Natural killer cell (primary cell): ENCODE measurements at regions not wholly inside any gene's neighbourhood (a gene's known extent, or its start where the extent isn't known, plus 50 kb on each side); places are given as distances from the start of the nearest gene placed in this dataset.

Experiments used
- ATAC-seq, 3 donors: fragments of 150-1000 bp in 2 of 3; fragments of 200-7000 bp in 1 of 3; cut with Tn5 transposase; 1 replicate in 1 of 3; 2 replicates in 2 of 3; pipeline ENCODE4 v1.10.0; 2021; ENCODE audit warnings: mild to moderate bottlenecking in 2 of 3, moderate library complexity in 2 of 3
- DNase-seq, 2 donors: peaks; one replicate each; pipeline versions ENCODE4 v3.0.0 to v3.0.0-alpha.2; 2013 to 2021; ENCODE audit warnings: mixed read lengths in 1 of 2
- H3K27ac ChIP-seq: one replicate; pipeline ENCODE4 v1.5.1; 2013; ENCODE audit warnings: mild to moderate bottlenecking, low read length
- H3K27me3 ChIP-seq: one replicate; pipeline ENCODE4 v1.6.1; 2013; ENCODE audit warnings: low read length; ENCODE audit not compliant: control insufficient read depth, insufficient read depth
- H3K36me3 ChIP-seq: one replicate; pipeline ENCODE4 v1.6.1; 2013; ENCODE audit warnings: low read length; ENCODE audit not compliant: control insufficient read depth, insufficient read depth
- H3K4me1 ChIP-seq: one replicate; pipeline ENCODE4 v1.6.1; 2013; ENCODE audit warnings: low read length; ENCODE audit not compliant: control insufficient read depth, insufficient read depth
- H3K4me3 ChIP-seq: one replicate; pipeline ENCODE4 v1.5.1; 2013; ENCODE audit warnings: low read length
- H3K9me3 ChIP-seq: one replicate; pipeline ENCODE4 v1.6.1; 2013; ENCODE audit warnings: low read length; ENCODE audit not compliant: control insufficient read depth, insufficient read depth
- H3K27ac Mint-ChIP-seq, 2 donors: one replicate each; pipeline ENCODE4 v1.8.0; 2022; ENCODE audit warnings: mild to moderate bottlenecking in 2 of 2, mixed read lengths in 2 of 2, moderate library complexity in 1 of 2
- H3K27me3 Mint-ChIP-seq, 2 donors: one replicate each; pipeline ENCODE4 v1.8.0; 2022; ENCODE audit warnings: low read depth in 2 of 2, mixed read lengths in 2 of 2
- H3K36me3 Mint-ChIP-seq: one replicate; pipeline ENCODE4 v1.8.0; 2022; ENCODE audit warnings: mixed read lengths
- H3K4me1 Mint-ChIP-seq, 2 donors: one replicate each; pipeline ENCODE4 v1.8.0; 2022; ENCODE audit warnings: mixed read lengths in 2 of 2
- H3K4me3 Mint-ChIP-seq: one replicate; pipeline ENCODE4 v1.8.0; 2022; ENCODE audit warnings: mild to moderate bottlenecking, moderate library complexity, mixed read lengths
- H3K9me3 Mint-ChIP-seq, 2 donors: one replicate each; pipeline ENCODE4 v1.8.0; 2022; ENCODE audit warnings: mixed read lengths in 2 of 2
- WGBS: methylation state at CpG from one replicate; pipeline ENCODE4 v1.1.7; 2013; ENCODE audit warnings: missing lambda C conversion rate; ENCODE audit not compliant: insufficient coverage; 5-methylcytosine and 5-hydroxymethylcytosine counted together
- intact Hi-C: fragments of 100-400 bp; cut with micrococcal nuclease; formaldehyde crosslinking; loops from one replicate; pipeline ENCODE4 v1.14.2; 2022
- TF ChIP-seq, protein P1 (sequence below): fragments of 200-600 bp; IDR thresholded peaks from one replicate; pipeline ENCODE4 v1.8.0; 2022; ENCODE audit warnings: antibody characterized with exemption

DNA sequence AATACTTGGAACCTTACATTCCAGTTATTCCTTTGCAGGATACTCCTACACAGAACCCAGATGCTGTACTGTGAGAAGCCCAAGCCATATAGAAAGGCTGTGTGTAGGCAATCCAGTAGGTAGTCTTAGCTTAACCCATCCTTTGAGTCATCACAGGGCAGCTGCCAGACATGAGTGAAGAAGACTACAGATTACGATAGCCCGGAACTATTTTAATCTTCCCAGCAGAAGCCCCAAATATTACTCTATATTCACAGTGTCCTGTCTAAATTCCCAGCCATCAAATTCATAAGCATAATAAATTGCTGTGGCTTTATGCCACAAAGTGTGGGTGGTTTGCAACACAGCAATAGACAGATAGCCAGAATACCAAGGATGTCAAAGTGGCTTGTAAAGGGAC lies 474.1 kb upstream of the STEAP1 start:
- H3K27me3 Mint-ChIP-seq, result no peaks in the 10 kb centered on the region
- peaks cover 17 to 19% of the 10 kb centered on the region in 2 donors for H3K9me3 Mint-ChIP-seq
- no peaks in the 10 kb centered on the region for H3K4me1 Mint-ChIP-seq
- ATAC-seq (no peak), DNase-seq (no peak)
- H3K36me3 Mint-ChIP-seq, result peaks cover 6% of the 10 kb centered on the region
- TF ChIP-seq, protein P1, sequence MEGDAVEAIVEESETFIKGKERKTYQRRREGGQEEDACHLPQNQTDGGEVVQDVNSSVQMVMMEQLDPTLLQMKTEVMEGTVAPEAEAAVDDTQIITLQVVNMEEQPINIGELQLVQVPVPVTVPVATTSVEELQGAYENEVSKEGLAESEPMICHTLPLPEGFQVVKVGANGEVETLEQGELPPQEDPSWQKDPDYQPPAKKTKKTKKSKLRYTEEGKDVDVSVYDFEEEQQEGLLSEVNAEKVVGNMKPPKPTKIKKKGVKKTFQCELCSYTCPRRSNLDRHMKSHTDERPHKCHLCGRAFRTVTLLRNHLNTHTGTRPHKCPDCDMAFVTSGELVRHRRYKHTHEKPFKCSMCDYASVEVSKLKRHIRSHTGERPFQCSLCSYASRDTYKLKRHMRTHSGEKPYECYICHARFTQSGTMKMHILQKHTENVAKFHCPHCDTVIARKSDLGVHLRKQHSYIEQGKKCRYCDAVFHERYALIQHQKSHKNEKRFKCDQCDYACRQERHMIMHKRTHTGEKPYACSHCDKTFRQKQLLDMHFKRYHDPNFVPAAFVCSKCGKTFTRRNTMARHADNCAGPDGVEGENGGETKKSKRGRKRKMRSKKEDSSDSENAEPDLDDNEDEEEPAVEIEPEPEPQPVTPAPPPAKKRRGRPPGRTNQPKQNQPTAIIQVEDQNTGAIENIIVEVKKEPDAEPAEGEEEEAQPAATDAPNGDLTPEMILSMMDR, result no peak
- H3K4me1 ChIP-seq, result no peaks in the 10 kb centered on the region
- H3K4me3 Mint-ChIP-seq, result no peak overlapping the region
- H3K27ac ChIP-seq, result no peak overlapping the region
- H3K36me3 ChIP-seq, result no peaks in the 10 kb centered on the region
- intact Hi-C loops, result loop anchor here (5.0 kb wide), 1 partner anchor 33 kb away; no protein-coding TSS in a partner anchor
- H3K27ac Mint-ChIP-seq, result no peak overlapping the region
- WGBS, result 100% methylated on average over 1 of the region's 2 CpGs
- H3K4me3 ChIP-seq, result no peak overlapping the region
- no peaks in the 10 kb centered on the region for H3K27me3 ChIP-seq
- no peaks in the 10 kb centered on the region for H3K9me3 ChIP-seq

DNA sequence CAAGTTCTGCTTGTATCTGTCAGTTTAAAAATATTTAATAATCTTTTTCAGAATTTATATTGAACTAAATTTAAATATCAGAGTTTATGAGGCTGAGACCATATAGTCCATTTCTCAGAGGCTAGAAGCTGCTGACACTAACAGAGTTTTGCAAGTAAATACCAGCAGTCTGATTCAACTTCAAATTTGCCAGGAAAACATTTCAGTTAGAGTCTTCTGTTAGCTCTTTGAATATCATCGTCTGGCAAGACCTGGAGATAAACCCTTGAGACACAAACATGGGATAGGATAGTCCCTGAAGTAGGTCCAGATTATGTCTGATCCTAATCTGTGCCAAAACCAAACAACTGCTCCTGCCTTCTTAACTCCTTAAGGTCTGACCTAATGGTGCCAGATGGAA lies 472.8 kb upstream of the STEAP1 start:
- Histone ChIP-seq H3K4me1 (no peaks in the 10 kb centered on the region), H3K27me3 (no peaks in the 10 kb centered on the region), H3K4me3 (no peak overlapping the region), H3K36me3 (no peaks in the 10 kb centered on the region), H3K9me3 (no peaks in the 10 kb centered on the region), H3K27ac (no peak overlapping the region)
- WGBS, result 76% methylated on average over 1 of the region's 1 CpG
- intact Hi-C loops, result loop anchor here (5.0 kb wide), 1 partner anchor 34 kb away; no protein-coding TSS in a partner anchor
- no peak for ATAC-seq
- no peak overlapping the region for H3K4me3 Mint-ChIP-seq
- H3K36me3 Mint-ChIP-seq, result no peaks in the 10 kb centered on the region
- DNase-seq, result no peak
- TF ChIP-seq, protein P1, result no peak
- H3K9me3 Mint-ChIP-seq, result peaks cover 9 to 11% of the 10 kb centered on the region in 2 donors
- H3K27ac Mint-ChIP-seq, result no peak overlapping the region
- no peaks in the 10 kb centered on the region for H3K4me1 Mint-ChIP-seq
- H3K27me3 Mint-ChIP-seq, result no peaks in the 10 kb centered on the region

DNA sequence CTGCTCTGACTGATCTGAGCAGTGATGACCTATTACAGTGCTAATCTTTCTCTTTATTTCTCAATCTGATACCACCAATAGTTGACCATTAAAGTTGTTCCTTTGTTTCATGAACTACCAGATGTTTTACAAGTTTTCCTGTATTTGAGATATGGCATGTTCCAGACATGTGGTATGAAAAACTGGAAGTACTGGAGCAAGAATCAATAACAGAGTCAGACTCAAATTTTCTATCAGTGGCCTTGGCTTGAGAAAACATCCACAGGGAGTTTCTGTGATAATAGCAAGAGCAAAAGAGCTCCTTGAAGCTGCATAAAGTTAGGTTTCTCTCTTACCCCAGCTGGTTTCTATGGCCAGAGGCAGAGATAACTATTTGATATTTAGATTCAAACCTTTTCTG lies 469.0 kb upstream of the STEAP1 start:
- TF ChIP-seq, protein P1, result no peak
- ATAC-seq, result no peak
- no peak overlapping the region for H3K4me3 ChIP-seq
- H3K36me3 Mint-ChIP-seq, result no peaks in the 10 kb centered on the region
- H3K4me1 Mint-ChIP-seq, result no peaks in the 10 kb centered on the region
- intact Hi-C loops, result no loop called here
- no peaks in the 10 kb centered on the region for H3K36me3 ChIP-seq
- no peak overlapping the region for H3K27ac Mint-ChIP-seq
- no peaks in the 10 kb centered on the region for H3K9me3 ChIP-seq
- H3K9me3 Mint-ChIP-seq, result peaks cover 2 to 7% of the 10 kb centered on the region in 2 donors
- H3K27ac ChIP-seq, result no peak overlapping the region
- H3K4me3 Mint-ChIP-seq, result no peak overlapping the region
- DNase-seq, result no peak
- H3K4me1 ChIP-seq, result no peaks in the 10 kb centered on the region
- H3K27me3 Mint-ChIP-seq, result no peaks in the 10 kb centered on the region
- H3K27me3 ChIP-seq, result no peaks in the 10 kb centered on the region

DNA sequence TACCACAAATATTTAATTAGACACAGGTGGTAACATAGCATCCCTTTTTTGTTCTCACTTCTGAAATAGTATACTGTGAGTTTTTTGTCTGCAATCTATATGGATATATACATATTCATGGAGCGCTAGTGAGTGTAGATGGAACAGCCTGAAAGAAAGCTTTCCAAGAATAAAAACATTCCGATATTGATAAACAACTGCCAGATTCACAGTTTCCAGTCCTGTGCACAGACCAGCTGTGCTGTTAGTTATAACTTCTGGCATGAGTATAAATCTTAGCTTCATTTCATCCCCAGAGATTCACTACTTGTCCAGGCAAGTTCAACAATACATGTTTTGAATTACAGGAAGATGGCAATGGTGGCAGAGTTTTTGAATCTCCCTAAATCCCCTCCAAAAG lies 467.1 kb upstream of the STEAP1 start:
- no peak overlapping the region for H3K4me3 Mint-ChIP-seq
- no peaks in the 10 kb centered on the region for H3K27me3 Mint-ChIP-seq
- Histone ChIP-seq H3K4me3 (no peak overlapping the region), H3K9me3 (no peaks in the 10 kb centered on the region), H3K27ac (no peak overlapping the region), H3K27me3 (no peaks in the 10 kb centered on the region), H3K4me1 (no peaks in the 10 kb centered on the region), H3K36me3 (no peaks in the 10 kb centered on the region)
- intact Hi-C loops, result no loop called here
- DNase-seq, result no peak
- ATAC-seq, result no peak
- H3K4me1 Mint-ChIP-seq, result no peaks in the 10 kb centered on the region
- TF ChIP-seq, protein P1, result no peak
- peaks cover 5 to 8% of the 10 kb centered on the region in 2 donors for H3K9me3 Mint-ChIP-seq
- no peaks in the 10 kb centered on the region for H3K36me3 Mint-ChIP-seq
- H3K27ac Mint-ChIP-seq, result no peak overlapping the region
- WGBS, result 95% methylated on average over 2 of the region's 2 CpGs
